ENCODE measurements at regions not wholly inside any gene's neighbourhood (a gene's known extent, or its start where the extent isn't known, plus 50 kb on each side); places are given as distances from the start of the nearest gene placed in this dataset.

DNA sequence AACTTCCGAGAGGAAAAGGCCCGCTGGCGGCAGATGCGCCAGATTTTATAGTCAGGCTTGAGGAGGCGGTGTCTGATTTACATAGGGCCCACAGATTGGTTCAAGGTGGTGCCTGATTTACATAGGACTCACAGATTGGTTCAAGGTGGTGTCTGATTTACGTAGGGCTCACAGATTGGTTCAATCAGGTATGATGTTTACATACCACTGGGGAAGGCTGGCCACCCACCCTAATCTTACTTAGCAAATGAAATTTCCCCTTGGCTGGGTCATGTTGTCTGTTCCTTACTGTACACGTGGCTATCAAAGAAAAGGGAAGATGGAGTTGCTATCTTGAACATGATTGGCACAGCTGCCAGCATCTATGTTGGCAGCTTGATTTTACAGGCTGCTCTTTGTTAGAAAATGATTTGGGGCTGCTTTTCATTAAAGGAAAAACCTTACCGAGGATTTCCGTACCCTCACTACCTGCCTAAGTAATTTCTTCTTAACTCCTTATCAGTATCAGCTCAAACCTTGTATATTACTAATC, 96.3 kb downstream of the SETD4 start:
- TF ChIP-seq, protein P1, sequence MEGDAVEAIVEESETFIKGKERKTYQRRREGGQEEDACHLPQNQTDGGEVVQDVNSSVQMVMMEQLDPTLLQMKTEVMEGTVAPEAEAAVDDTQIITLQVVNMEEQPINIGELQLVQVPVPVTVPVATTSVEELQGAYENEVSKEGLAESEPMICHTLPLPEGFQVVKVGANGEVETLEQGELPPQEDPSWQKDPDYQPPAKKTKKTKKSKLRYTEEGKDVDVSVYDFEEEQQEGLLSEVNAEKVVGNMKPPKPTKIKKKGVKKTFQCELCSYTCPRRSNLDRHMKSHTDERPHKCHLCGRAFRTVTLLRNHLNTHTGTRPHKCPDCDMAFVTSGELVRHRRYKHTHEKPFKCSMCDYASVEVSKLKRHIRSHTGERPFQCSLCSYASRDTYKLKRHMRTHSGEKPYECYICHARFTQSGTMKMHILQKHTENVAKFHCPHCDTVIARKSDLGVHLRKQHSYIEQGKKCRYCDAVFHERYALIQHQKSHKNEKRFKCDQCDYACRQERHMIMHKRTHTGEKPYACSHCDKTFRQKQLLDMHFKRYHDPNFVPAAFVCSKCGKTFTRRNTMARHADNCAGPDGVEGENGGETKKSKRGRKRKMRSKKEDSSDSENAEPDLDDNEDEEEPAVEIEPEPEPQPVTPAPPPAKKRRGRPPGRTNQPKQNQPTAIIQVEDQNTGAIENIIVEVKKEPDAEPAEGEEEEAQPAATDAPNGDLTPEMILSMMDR (conservative IDR thresholded peaks at IDR 0.05), result no peak
- H3T11ph ChIP-seq (ENCODE audit: low read length), result no peak overlapping the region
- H3K23me2 ChIP-seq (ENCODE audit: insufficient read length, low read depth, low read length, poor library complexity, severe bottlenecking), result no peaks in the 10 kb centered on the region
- no peak overlapping the region for H3K4me2 ChIP-seq (ENCODE audit: insufficient read depth, insufficient read length, low read length)
- no peaks in the 10 kb centered on the region for H3K4me1 ChIP-seq (ENCODE audit: insufficient read depth, low read length)
- H3K4ac ChIP-seq (ENCODE audit: low read depth, low read length), result no peak overlapping the region
- Mint-ChIP-seq H3K4me1 (no peaks in the 10 kb centered on the region), H3K27ac (no peak overlapping the region), H3K27me3 (ENCODE audit: low read depth) (no peaks in the 10 kb centered on the region; the same call in none of the 2 replicates), H3K36me3 (ENCODE audit: insufficient read depth in 1 of 3, low read depth in 3 of 3) (no peaks in the 10 kb centered on the region; a peak in 1 of 7 replicates), H3K4me3 (no peak overlapping the region), H3K9me3 (no peaks in the 10 kb centered on the region; a peak in 1 of 5 replicates)
- no peak overlapping the region for H2AFZ ChIP-seq (ENCODE audit: low read length)
- H4K91ac ChIP-seq (ENCODE audit: insufficient read length, low read depth, low read length), result no peak overlapping the region
- no peak overlapping the region for H3K18ac ChIP-seq (ENCODE audit: insufficient read length, low read depth, low read length)
- H2BK20ac ChIP-seq (ENCODE audit: low read depth, low read length, poor library complexity, severe bottlenecking), result no peak overlapping the region
- H3K79me2 ChIP-seq (ENCODE audit: insufficient read depth, low read length), result no peaks in the 10 kb centered on the region
- no peak overlapping the region for H2BK15ac ChIP-seq (ENCODE audit: low read depth, low read length)
- H3K27me3 ChIP-seq (ENCODE audit: insufficient read depth, low read length), result no peaks in the 10 kb centered on the region
- no peak overlapping the region for H4K8ac ChIP-seq (replicated peaks; ENCODE audit: insufficient read length, low read depth, low read length)
- H2BK5ac ChIP-seq (ENCODE audit: insufficient read length, low read length), result no peak overlapping the region
- WGBS (ENCODE audit: extremely low coverage, insufficient read length, low lambda C conversion rate), result no CpG with 5 or more reads among the region's 9 CpGs
- H4K5ac ChIP-seq (ENCODE audit: insufficient read length, low read depth, low read length), result no peak overlapping the region
- H3K79me1 ChIP-seq (ENCODE audit: insufficient read depth, low read depth, low read length, poor library complexity, severe bottlenecking), result no peaks in the 10 kb centered on the region
- no peak overlapping the region for H2BK120ac ChIP-seq (ENCODE audit: low read depth, low read length, poor library complexity, severe bottlenecking)
- no peaks in the 10 kb centered on the region for H4K20me1 ChIP-seq (ENCODE audit: control insufficient read depth, insufficient read depth, insufficient read length)
- H3K23ac ChIP-seq (ENCODE audit: insufficient read length, low read depth, low read length), result no peak overlapping the region
- no peak overlapping the region for H3K14ac ChIP-seq (ENCODE audit: insufficient read depth, low read length)
- H3K27ac ChIP-seq (ENCODE audit: insufficient read length, low read depth, low read length), result no peak overlapping the region
- no peak for DNase-seq
- H3K9ac ChIP-seq (ENCODE audit: extremely low read depth, insufficient read length, low read length), result no peak overlapping the region
- H2AK5ac ChIP-seq (ENCODE audit: insufficient read length, low read length), result no peak overlapping the region
- no peak overlapping the region for H3K56ac ChIP-seq (ENCODE audit: insufficient read length, low read depth, low read length)
- H2BK12ac ChIP-seq (ENCODE audit: insufficient read length, low read depth, low read length), result no peak overlapping the region
- H3K9me3 ChIP-seq (ENCODE audit: control insufficient read depth, low read depth, low read length), result no peaks in the 10 kb centered on the region

Measured in H9 (cell line).